Hepatocyte (in vitro differentiated cells): ENCODE measurements at regions not wholly inside any gene's neighbourhood (a gene's known extent, or its start where the extent isn't known, plus 50 kb on each side); places are given as distances from the start of the nearest gene placed in this dataset.

ENCODE experiments used
- DNase-seq: peaks from one replicate; pipeline ENCODE4 v3.0.0-alpha.2; 2016; ENCODE audit warnings: low spot score
- H2AFZ ChIP-seq: fragments of 200-600 bp; sonication (generic); 2 replicates; pipeline ENCODE4 v1.6.0; 2016; ENCODE audit warnings: antibody characterized with exemption, mild to moderate bottlenecking
- H3K27ac ChIP-seq: fragments of 200-600 bp; sonication (generic); 2 replicates; pipeline ENCODE4 v1.5.1; 2016; ENCODE audit warnings: mild to moderate bottlenecking
- H3K27me3 ChIP-seq: fragments of 200-600 bp; sonication (generic); 2 replicates; pipeline ENCODE4 v1.6.1; 2016
- H3K36me3 ChIP-seq: fragments of 200-600 bp; sonication (generic); replicated peaks from 2 replicates; pipeline ENCODE4 v1.5.1; 2016; ENCODE audit warnings: low read depth; ENCODE audit not compliant: insufficient read depth
- H3K4me1 ChIP-seq: fragments of 200-600 bp; sonication (generic); 2 replicates; pipeline ENCODE4 v1.5.1; 2016; ENCODE audit warnings: mild to moderate bottlenecking, moderate library complexity; ENCODE audit not compliant: insufficient read depth
- H3K4me2 ChIP-seq: fragments of 200-600 bp; sonication (generic); 2 replicates; pipeline ENCODE4 v1.6.0; 2016
- H3K4me3 ChIP-seq: fragments of 200-600 bp; sonication (generic); 2 replicates; pipeline ENCODE4 v1.5.1; 2016; ENCODE audit warnings: mild to moderate bottlenecking
- H3K79me2 ChIP-seq: fragments of 200-600 bp; sonication (generic); 2 replicates; pipeline ENCODE4 v1.6.0; 2017; ENCODE audit warnings: mild to moderate bottlenecking
- H3K9me2 ChIP-seq: fragments of 200-600 bp; sonication (generic); replicated peaks from 2 replicates; pipeline ENCODE4 v1.6.0; 2017; ENCODE audit warnings: mild to moderate bottlenecking; ENCODE audit not compliant: insufficient read depth
- H3K9me3 ChIP-seq: fragments of 200-600 bp; sonication (generic); 2 replicates; pipeline ENCODE4 v1.5.1; 2016; ENCODE audit warnings: low read depth, mild to moderate bottlenecking
- H4K20me1 ChIP-seq: fragments of 200-600 bp; sonication (generic); 2 replicates; pipeline ENCODE4 v1.6.0; 2016; ENCODE audit warnings: mild to moderate bottlenecking; ENCODE audit not compliant: insufficient read depth, poor library complexity, severe bottlenecking
- EZH2 ChIP-seq: fragments of 200-600 bp; sonication (generic); IDR thresholded peaks from 2 replicates; pipeline ENCODE4 v1.6.1; 2016; ENCODE audit warnings: antibody characterized with exemption, mild to moderate bottlenecking, borderline replicate concordance
- EZH2phosphoT487 ChIP-seq: fragments of 200-600 bp; sonication (generic); IDR thresholded peaks from one replicate; pipeline ENCODE4 v1.6.1; 2018; ENCODE audit warnings: antibody characterized with exemption, mild to moderate bottlenecking, low read depth, moderate library complexity; ENCODE audit not compliant: unreplicated experiment, severe bottlenecking
- WGBS: methylation state at CpG from one replicate; pipeline ENCODE4 v1.1.6; 2016; ENCODE audit warnings: low lambda C conversion rate; ENCODE audit errors: missing lambda C conversion rate; 5-methylcytosine and 5-hydroxymethylcytosine counted together
- TF ChIP-seq, protein P1 (sequence below): fragments of 200-600 bp; sonication (generic); IDR thresholded peaks from 2 replicates; pipeline ENCODE4 v1.5.1; 2016; ENCODE audit warnings: antibody characterized with exemption, mild to moderate bottlenecking; ENCODE audit not compliant: poor library complexity

- no peak overlapping the region for H2AFZ ChIP-seq
- H3K4me1 ChIP-seq, result no peaks in the 10 kb centered on the region
- no peaks in the 10 kb centered on the region for H4K20me1 ChIP-seq
- WGBS, result 85% methylated on average over 1 of the region's 1 CpG
- peaks cover 47% of the 10 kb centered on the region for H3K27me3 ChIP-seq
- H3K79me2 ChIP-seq, result no peaks in the 10 kb centered on the region
- H3K27ac ChIP-seq, result no peak overlapping the region
- TF ChIP-seq EZH2phosphoT487, result no peak
- TF ChIP-seq, protein P1, sequence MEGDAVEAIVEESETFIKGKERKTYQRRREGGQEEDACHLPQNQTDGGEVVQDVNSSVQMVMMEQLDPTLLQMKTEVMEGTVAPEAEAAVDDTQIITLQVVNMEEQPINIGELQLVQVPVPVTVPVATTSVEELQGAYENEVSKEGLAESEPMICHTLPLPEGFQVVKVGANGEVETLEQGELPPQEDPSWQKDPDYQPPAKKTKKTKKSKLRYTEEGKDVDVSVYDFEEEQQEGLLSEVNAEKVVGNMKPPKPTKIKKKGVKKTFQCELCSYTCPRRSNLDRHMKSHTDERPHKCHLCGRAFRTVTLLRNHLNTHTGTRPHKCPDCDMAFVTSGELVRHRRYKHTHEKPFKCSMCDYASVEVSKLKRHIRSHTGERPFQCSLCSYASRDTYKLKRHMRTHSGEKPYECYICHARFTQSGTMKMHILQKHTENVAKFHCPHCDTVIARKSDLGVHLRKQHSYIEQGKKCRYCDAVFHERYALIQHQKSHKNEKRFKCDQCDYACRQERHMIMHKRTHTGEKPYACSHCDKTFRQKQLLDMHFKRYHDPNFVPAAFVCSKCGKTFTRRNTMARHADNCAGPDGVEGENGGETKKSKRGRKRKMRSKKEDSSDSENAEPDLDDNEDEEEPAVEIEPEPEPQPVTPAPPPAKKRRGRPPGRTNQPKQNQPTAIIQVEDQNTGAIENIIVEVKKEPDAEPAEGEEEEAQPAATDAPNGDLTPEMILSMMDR, result no peak
- no peak for TF ChIP-seq EZH2
- DNase-seq, result no peak
- no peaks in the 10 kb centered on the region for H3K9me2 ChIP-seq
- H3K9me3 ChIP-seq, result no peaks in the 10 kb centered on the region
- no peak overlapping the region for H3K4me2 ChIP-seq
- no peak overlapping the region for H3K4me3 ChIP-seq
- H3K36me3 ChIP-seq, result no peaks in the 10 kb centered on the region
Observed at GRCh38 chr12:126193190-126193589, 1128.0 kb downstream of the AACS start.

DNA sequence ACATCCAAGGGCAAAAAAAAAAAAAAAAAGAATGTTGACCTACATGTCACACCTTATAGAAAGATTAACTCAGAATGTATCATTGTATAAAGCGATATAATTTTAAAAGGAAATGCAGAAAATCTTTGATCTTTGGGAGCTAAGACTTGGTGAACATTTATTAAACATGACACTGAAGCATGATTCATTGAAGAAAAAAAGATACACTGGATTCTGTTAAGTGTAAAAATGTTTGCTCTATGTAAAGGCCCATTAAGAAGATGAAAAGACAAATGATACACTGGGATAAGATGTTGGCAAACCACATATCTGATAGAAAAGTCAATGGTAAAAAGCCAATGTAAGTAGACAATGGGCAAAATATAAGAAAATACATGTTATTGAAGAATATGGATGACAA, 1131.0 kb downstream of the AACS start:
- no peak overlapping the region for H2AFZ ChIP-seq
- H3K4me2 ChIP-seq, result no peak overlapping the region
- no peak overlapping the region for H3K4me3 ChIP-seq
- no peaks in the 10 kb centered on the region for H3K36me3 ChIP-seq
- TF ChIP-seq EZH2phosphoT487, result no peak
- no peak for TF ChIP-seq EZH2
- TF ChIP-seq, protein P1, result no peak
- no peak for DNase-seq
- no peaks in the 10 kb centered on the region for H3K9me2 ChIP-seq
- H4K20me1 ChIP-seq, result no peaks in the 10 kb centered on the region
- no peaks in the 10 kb centered on the region for H3K9me3 ChIP-seq
- WGBS, result 100% methylated on average over 1 of the region's 1 CpG
- H3K27me3 ChIP-seq, result peaks cover 19% of the 10 kb centered on the region
- H3K4me1 ChIP-seq, result no peaks in the 10 kb centered on the region
- H3K79me2 ChIP-seq, result no peaks in the 10 kb centered on the region
- H3K27ac ChIP-seq, result no peak overlapping the region

- no peak for DNase-seq
- Histone ChIP-seq H3K27ac (no peak overlapping the region), H3K27me3 (no peaks in the 10 kb centered on the region), H3K4me3 (no peak overlapping the region), H3K4me1 (no peaks in the 10 kb centered on the region), H3K4me2 (no peak overlapping the region), H3K9me2 (no peaks in the 10 kb centered on the region), H2AFZ (no peak overlapping the region), H4K20me1 (no peaks in the 10 kb centered on the region), H3K9me3 (no peaks in the 10 kb centered on the region), H3K79me2 (no peaks in the 10 kb centered on the region), H3K36me3 (no peaks in the 10 kb centered on the region)
- no peak for TF ChIP-seq EZH2phosphoT487
- TF ChIP-seq, protein P1, result no peak
- TF ChIP-seq EZH2, result no peak
- 96% methylated on average over 1 of the region's 1 CpG for WGBS
Observed at GRCh38 chr12:126198516-126198915, 1133.3 kb downstream of the AACS start.
